Endothelial cell of umbilical vein (primary cell): ENCODE measurements at regions not wholly inside any gene's neighbourhood (a gene's known extent, or its start where the extent isn't known, plus 50 kb on each side); places are given as distances from the start of the nearest gene placed in this dataset.
A peak's percentile ranks its signal among the peaks of the same experiment; 100 is the strongest.

Experiments
- BruUV-seq: library from RNA; stranded (reverse); fragments of 400-500 nt; replicated peaks from 2 replicates; lab custom pipeline; 2021; lab: Mats Ljungman, UMichigan
- CTCF ChIA-PET: fragments of 300-600, 350-600 bp; sonication (Branson Sonifier 250); formaldehyde crosslinking; loops from one replicate; lab custom pipeline; 2021; ENCODE audit warnings: antibody characterized with exemption, inconsistent platforms; lab: Charles Lee
- POLR2A ChIA-PET: fragments of 300-600, 350-600 bp; sonication (Branson Sonifier 250); formaldehyde crosslinking; loops from one replicate; lab custom pipeline; 2021; ENCODE audit warnings: antibody characterized with exemption, inconsistent platforms; lab: Charles Lee
- DNase-seq: peaks from one replicate; pipeline ENCODE4 v3.0.0-alpha.2; 2011; ENCODE audit warnings: low read depth, low spot score
- FAIRE-seq: peaks from 2 replicates; lab custom pipeline; 2011; peaks lifted over from hg19 to GRCh38; lab: Jason Lieb, UNC
- H2AFZ ChIP-seq: 2 replicates; pipeline ENCODE4 v1.6.0; 2012; ENCODE audit warnings: low read depth, low read length, control low read depth, inconsistent platforms
- H3K27ac ChIP-seq: 2 replicates; pipeline ENCODE4 v1.5.1; 2011; ENCODE audit warnings: low read depth, mild to moderate bottlenecking, control low read depth, low read length, moderate library complexity; ENCODE audit not compliant: insufficient read depth
- H3K27me3 ChIP-seq, 2 experiments: 2 replicates each; pipeline versions ENCODE4 v1.6.0 to v1.6.1; 2011; ENCODE audit warnings: low read length in 2 of 2, mixed read lengths in 1 of 2; ENCODE audit not compliant: control insufficient read depth in 2 of 2, insufficient read depth in 2 of 2
- H3K36me3 ChIP-seq, 2 experiments: 2 replicates in 1 of 2; 3 replicates in 1 of 2; pipeline ENCODE4 v1.5.1; 2011; ENCODE audit warnings: low read length in 2 of 2, mild to moderate bottlenecking in 1 of 2, moderate library complexity in 1 of 2; ENCODE audit not compliant: control insufficient read depth in 2 of 2, insufficient read depth in 2 of 2; ENCODE audit errors: extremely low read depth in 1 of 2
- H3K4me1 ChIP-seq: 3 replicates; pipeline ENCODE4 v1.5.1; 2011; ENCODE audit warnings: mild to moderate bottlenecking, low read length; ENCODE audit not compliant: control insufficient read depth, insufficient read depth; ENCODE audit errors: extremely low read depth
- H3K4me2 ChIP-seq: 2 replicates; pipeline ENCODE4 v1.6.1; 2011; ENCODE audit warnings: low read length, control low read depth, mixed read lengths; ENCODE audit not compliant: insufficient read depth
- H3K4me3 ChIP-seq, 3 experiments: fragments of 200-600 bp in 1 of 3; sonication (generic), shearing (Covaris generic) in 1 of 3; replicated peaks in 1 of 3; 2 replicates each; pipeline ENCODE4 v1.5.1; 2011 to 2016; ENCODE audit warnings: control low read depth in 3 of 3, low read length in 3 of 3, mild to moderate bottlenecking in 2 of 3, inconsistent platforms in 1 of 3, low read depth in 1 of 3, moderate library complexity in 1 of 3; ENCODE audit not compliant: insufficient read depth in 1 of 3
- H3K79me2 ChIP-seq: 2 replicates; pipeline ENCODE4 v1.6.0; 2012; ENCODE audit warnings: low read length, inconsistent platforms; ENCODE audit not compliant: control insufficient read depth, insufficient read depth
- H3K9ac ChIP-seq: replicated peaks from 2 replicates; pipeline ENCODE3; 2011; ENCODE audit warnings: low read length, control low read depth; ENCODE audit not compliant: insufficient read depth; ENCODE audit errors: extremely low read depth
- H3K9me1 ChIP-seq: replicated peaks from 3 replicates; pipeline ENCODE4 v1.6.0; 2011; ENCODE audit warnings: mild to moderate bottlenecking, low read length; ENCODE audit not compliant: control insufficient read depth, insufficient read depth; ENCODE audit errors: extremely low read depth
- H3K9me3 ChIP-seq: replicated peaks from 2 replicates; pipeline ENCODE4 v1.5.1; 2012; ENCODE audit warnings: low read length, inconsistent platforms; ENCODE audit not compliant: control insufficient read depth, insufficient read depth
- H4K20me1 ChIP-seq: replicated peaks from 2 replicates; pipeline ENCODE3; 2011; ENCODE audit warnings: mild to moderate bottlenecking, low read length; ENCODE audit not compliant: control insufficient read depth, insufficient read depth; ENCODE audit errors: extremely low read depth
- EZH2 ChIP-seq: IDR thresholded peaks from 2 replicates; pipeline ENCODE4 v1.6.1; 2012; ENCODE audit warnings: borderline replicate concordance, low read depth, mild to moderate bottlenecking, moderate library complexity, low read length, inconsistent platforms; ENCODE audit not compliant: severe bottlenecking
- FOS ChIP-seq: IDR thresholded peaks from 2 replicates; pipeline ENCODE4 v1.6.1; 2011; ENCODE audit warnings: mild to moderate bottlenecking, low read length, moderate library complexity, borderline replicate concordance; ENCODE audit not compliant: insufficient read depth
- GATA2 ChIP-seq: IDR thresholded peaks from 2 replicates; pipeline ENCODE4 v1.7.0; 2011; ENCODE audit warnings: low read depth, mild to moderate bottlenecking, moderate library complexity, mixed read lengths, low read length; ENCODE audit not compliant: insufficient read length, insufficient read depth
- JUN ChIP-seq: IDR thresholded peaks from 2 replicates; pipeline ENCODE4 v1.6.1; 2011; ENCODE audit warnings: borderline replicate concordance, low read depth; ENCODE audit not compliant: insufficient read length, insufficient read depth
- MYC ChIP-seq: IDR thresholded peaks from one replicate; pipeline ENCODE4 v1.6.1; 2011; ENCODE audit warnings: mild to moderate bottlenecking, low read depth, low read length
- POLR2A ChIP-seq: IDR thresholded peaks from 2 replicates; pipeline ENCODE4 v1.6.1; 2012; ENCODE audit warnings: low read depth, mild to moderate bottlenecking, control low read depth, low read length
- POLR2AphosphoS5 ChIP-seq: IDR thresholded peaks from 2 replicates; pipeline ENCODE4 v1.6.1; 2012; ENCODE audit warnings: low read depth, mild to moderate bottlenecking, control low read depth, low read length, moderate library complexity; ENCODE audit not compliant: insufficient read depth
- dilution Hi-C: fragments of 300-500 bp; cut with MboI; formaldehyde crosslinking; loops from one replicate; pipeline ENCODE4 v1.15.0; 2019; ENCODE audit warnings: low sequenced_read_pairs; ENCODE audit not compliant: extremely low pct_ligation_motif_present
- intact Hi-C: fragments of 100-400 bp; cut with micrococcal nuclease; formaldehyde crosslinking; loops from one replicate; pipeline ENCODE4 v1.10.0; 2022
- TF ChIP-seq, protein P1 (sequence below), 2 donors: IDR thresholded peaks; 1 replicate in 1 of 2; 2 replicates in 1 of 2; pipeline ENCODE4 v1.5.1; 2011; ENCODE audit warnings: low read length in 2 of 2, mild to moderate bottlenecking in 2 of 2, moderate library complexity in 2 of 2, control low read depth in 1 of 2, inconsistent platforms in 1 of 2, low read depth in 1 of 2; ENCODE audit not compliant: insufficient read depth in 1 of 2; ENCODE audit errors: extremely low read depth in 1 of 2
- TF ChIP-seq, protein P2 (sequence below): IDR thresholded peaks from 2 replicates; pipeline ENCODE4 v1.6.1; 2011; ENCODE audit not compliant: insufficient read depth, insufficient read length

DNA sequence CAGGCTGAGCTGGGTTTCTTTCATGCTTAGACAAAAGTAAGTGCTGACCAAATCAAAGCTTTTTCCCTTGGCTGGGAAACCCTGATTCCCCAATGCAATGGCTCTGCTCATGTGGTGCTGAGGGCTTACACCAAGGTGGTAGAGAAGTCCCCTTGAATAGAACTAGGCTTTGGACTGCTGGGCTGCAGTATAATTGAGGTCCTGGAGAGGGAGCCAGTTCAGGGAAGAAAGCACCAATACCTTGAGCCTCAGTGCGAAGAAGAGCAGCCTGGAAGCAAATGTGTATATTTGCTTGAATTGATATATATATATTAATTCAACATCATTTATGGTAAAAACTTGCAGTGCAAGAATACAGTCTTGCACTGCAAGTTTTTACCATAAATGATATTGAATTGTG is 391.1 kb downstream of the RPS24 start:
- Histone ChIP-seq H3K27ac (no peak overlapping the region), H3K9ac (no peak overlapping the region), H3K4me2 (no peak overlapping the region), H3K4me1 (no peaks in the 10 kb centered on the region), H4K20me1 (no peaks in the 10 kb centered on the region), H3K9me3 (no peaks in the 10 kb centered on the region), H3K79me2 (no peaks in the 10 kb centered on the region), H3K27me3 (peaks cover 16 to 25% of the 10 kb centered on the region in 2 experiments), H3K9me1 (no peaks in the 10 kb centered on the region), H3K4me3 (no peak overlapping the region), H3K36me3 (no peaks in the 10 kb centered on the region), H2AFZ (no peak overlapping the region)
- ChIA-PET POLR2A (no interaction called here), CTCF (interaction anchor here (1.2 to 1.6 kb wide), 4 partner anchors 34 to 770 kb away, joined by 3 to 6 read pairs (median 4); no protein-coding TSS in a partner anchor)
- intact Hi-C loops: no loop called here
- no peak for TF ChIP-seq POLR2A
- TF ChIP-seq, protein P1, sequence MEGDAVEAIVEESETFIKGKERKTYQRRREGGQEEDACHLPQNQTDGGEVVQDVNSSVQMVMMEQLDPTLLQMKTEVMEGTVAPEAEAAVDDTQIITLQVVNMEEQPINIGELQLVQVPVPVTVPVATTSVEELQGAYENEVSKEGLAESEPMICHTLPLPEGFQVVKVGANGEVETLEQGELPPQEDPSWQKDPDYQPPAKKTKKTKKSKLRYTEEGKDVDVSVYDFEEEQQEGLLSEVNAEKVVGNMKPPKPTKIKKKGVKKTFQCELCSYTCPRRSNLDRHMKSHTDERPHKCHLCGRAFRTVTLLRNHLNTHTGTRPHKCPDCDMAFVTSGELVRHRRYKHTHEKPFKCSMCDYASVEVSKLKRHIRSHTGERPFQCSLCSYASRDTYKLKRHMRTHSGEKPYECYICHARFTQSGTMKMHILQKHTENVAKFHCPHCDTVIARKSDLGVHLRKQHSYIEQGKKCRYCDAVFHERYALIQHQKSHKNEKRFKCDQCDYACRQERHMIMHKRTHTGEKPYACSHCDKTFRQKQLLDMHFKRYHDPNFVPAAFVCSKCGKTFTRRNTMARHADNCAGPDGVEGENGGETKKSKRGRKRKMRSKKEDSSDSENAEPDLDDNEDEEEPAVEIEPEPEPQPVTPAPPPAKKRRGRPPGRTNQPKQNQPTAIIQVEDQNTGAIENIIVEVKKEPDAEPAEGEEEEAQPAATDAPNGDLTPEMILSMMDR (IDR thresholded peaks at IDR 0.05; ENCODE audit: extremely low read depth in 1 of 2, insufficient read depth in 1 of 2, low read depth in 1 of 2, low read length in 2 of 2): peak; percentile 31 to 39
- no peak for FAIRE-seq
- BruUV-seq: no TSS peak
- dilution Hi-C loops: no loop called here
- DNase-seq: peak; percentile 32

DNA sequence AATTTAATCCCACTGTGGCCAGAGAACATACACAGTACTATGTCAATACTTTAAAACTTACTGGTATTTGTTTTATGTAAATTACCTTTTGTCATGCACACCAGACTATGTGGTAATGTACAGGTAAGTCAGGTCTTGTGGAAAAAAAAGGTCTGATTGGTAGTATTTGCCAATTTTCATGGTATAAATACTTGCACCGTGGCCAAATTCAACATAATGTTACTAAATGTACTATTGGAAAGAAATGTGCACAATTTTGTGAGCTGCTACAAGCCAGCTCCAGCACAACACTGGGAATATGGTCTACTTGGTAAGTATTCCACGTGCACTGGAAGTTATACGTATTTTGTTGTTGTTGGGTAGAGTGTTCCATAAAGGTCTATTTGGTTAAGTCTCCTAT is 392.5 kb downstream of the RPS24 start:
- dilution Hi-C loops (no loop called here), intact Hi-C loops (no loop called here)
- FAIRE-seq (no peak), DNase-seq (no peak)
- Histone ChIP-seq H3K9me3 (no peaks in the 10 kb centered on the region), H3K4me2 (no peak overlapping the region), H4K20me1 (no peaks in the 10 kb centered on the region), H2AFZ (no peak overlapping the region), H3K27me3 (peaks cover 28 to 34% of the 10 kb centered on the region in 2 experiments), H3K79me2 (no peaks in the 10 kb centered on the region), H3K9ac (no peak overlapping the region), H3K4me1 (no peaks in the 10 kb centered on the region), H3K9me1 (no peaks in the 10 kb centered on the region), H3K4me3 (no peak overlapping the region), H3K27ac (no peak overlapping the region), H3K36me3 (no peaks in the 10 kb centered on the region)
- BruUV-seq: no TSS peak
- no peak for TF ChIP-seq POLR2AphosphoS5
- TF ChIP-seq MYC: no peak
- no peak for TF ChIP-seq GATA2
- TF ChIP-seq FOS: no peak
- TF ChIP-seq, protein P2, sequence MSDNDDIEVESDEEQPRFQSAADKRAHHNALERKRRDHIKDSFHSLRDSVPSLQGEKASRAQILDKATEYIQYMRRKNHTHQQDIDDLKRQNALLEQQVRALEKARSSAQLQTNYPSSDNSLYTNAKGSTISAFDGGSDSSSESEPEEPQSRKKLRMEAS: no peak
- TF ChIP-seq EZH2: no peak
- no peak for TF ChIP-seq JUN
- no peak for TF ChIP-seq POLR2A
- TF ChIP-seq, protein P1 (IDR thresholded peaks at IDR 0.05; ENCODE audit: extremely low read depth in 1 of 2, insufficient read depth in 1 of 2, low read depth in 1 of 2, low read length in 2 of 2): no peak
- POLR2A ChIA-PET: no interaction called here
- CTCF ChIA-PET: interaction anchor here (0.7 to 1.9 kb wide), 6 partner anchors 12 to 548 kb away, joined by 3 to 6 read pairs (median 4); no protein-coding TSS in a partner anchor
